SW480 (cell line): ENCODE measurements at regions not wholly inside any gene's neighbourhood (a gene's known extent, or its start where the extent isn't known, plus 50 kb on each side); places are given as distances from the start of the nearest gene placed in this dataset.

ENCODE experiments used
- DNase-seq: peaks from one replicate; pipeline ENCODE4 v3.0.0-alpha.2; 2016; ENCODE audit warnings: low spot score

- DNase-seq, result no peak
Observed at GRCh38 chr4:22217480-22217879, 268.9 kb upstream of the KCNIP4 start.

GRCh38 chr4:22216278-22216677, 267.7 kb upstream of the KCNIP4 start:
- no peak for DNase-seq

- no peak for DNase-seq
Observed at GRCh38 chr4:22215084-22215483, 266.5 kb upstream of the KCNIP4 start.

GRCh38 chr4:22203711-22204011, 255.1 kb upstream of the KCNIP4 start:
- no peak for DNase-seq

- no peak for DNase-seq
Observed at GRCh38 chr4:22202975-22203710, 254.6 kb upstream of the KCNIP4 start.

GRCh38 chr4:22202246-22202974, 253.8 kb upstream of the KCNIP4 start:
- no peak for DNase-seq

- no peak for DNase-seq
Observed at GRCh38 chr4:22201256-22201655, 252.7 kb upstream of the KCNIP4 start.

GRCh38 chr4:22196551-22196950, 248.0 kb upstream of the KCNIP4 start:
- no peak for DNase-seq

- no peak for DNase-seq
Observed at GRCh38 chr4:22192084-22192511, 243.5 kb upstream of the KCNIP4 start.

GRCh38 chr4:22191565-22191964, 243.0 kb upstream of the KCNIP4 start:
- DNase-seq, result no peak

- DNase-seq, result peak; percentile 10
Observed at GRCh38 chr4:22190855-22191254, 242.3 kb upstream of the KCNIP4 start.

GRCh38 chr4:22187203-22187820, 238.7 kb upstream of the KCNIP4 start:
- DNase-seq, result no peak

- no peak for DNase-seq
Observed at GRCh38 chr4:22181736-22182135, 233.2 kb upstream of the KCNIP4 start.

- peak; percentile 49 for DNase-seq
Observed at GRCh38 chr4:22179124-22179874, 230.7 kb upstream of the KCNIP4 start.

GRCh38 chr4:22174640-22175039, 226.1 kb upstream of the KCNIP4 start:
- no peak for DNase-seq

- no peak for DNase-seq
Observed at GRCh38 chr4:22170353-22170752, 221.8 kb upstream of the KCNIP4 start.

- no peak for DNase-seq
Observed at GRCh38 chr4:22167201-22167600, 218.6 kb upstream of the KCNIP4 start.

GRCh38 chr4:22162454-22162853, 213.9 kb upstream of the KCNIP4 start:
- DNase-seq, result no peak

- DNase-seq, result no peak
Observed at GRCh38 chr4:22130741-22131140, 182.2 kb upstream of the KCNIP4 start.

GRCh38 chr4:22129454-22130029, 181.0 kb upstream of the KCNIP4 start:
- peak; percentile 18 for DNase-seq

- no peak for DNase-seq
Observed at GRCh38 chr4:22122062-22122461, 173.5 kb upstream of the KCNIP4 start.

- no peak for DNase-seq
Observed at GRCh38 chr4:22115262-22115661, 166.7 kb upstream of the KCNIP4 start.
